DMS114 treated with DMSO at 0.1 percent for 48 hours (cell line): ENCODE measurements at regions not wholly inside any gene's neighbourhood (a gene's known extent, or its start where the extent isn't known, plus 50 kb on each side); places are given as distances from the start of the nearest gene placed in this dataset.
"Not testable (repeated sequence)": the region's sequence is repeated elsewhere in the genome, so short reads cannot be mapped to it uniquely, and the experiment has no call there.

Source experiments
- DNase-seq: peaks from one replicate; lab custom pipeline; 2025; ENCODE audit not compliant: unreplicated experiment; lab: John Stamatoyannopoulos, UW

- no peak for DNase-seq
Observed at GRCh38 chr20:11166712-11167111, 492.9 kb upstream of the JAG1 start.

- DNase-seq: no peak
Observed at GRCh38 chr20:11168026-11168425, 494.2 kb upstream of the JAG1 start.

- DNase-seq: no peak
Observed at GRCh38 chr20:11170025-11170424, 496.2 kb upstream of the JAG1 start.

GRCh38 chr20:11170565-11170964 lies 496.8 kb upstream of the JAG1 start:
- DNase-seq: no peak

GRCh38 chr20:11172881-11173280 lies 499.1 kb upstream of the JAG1 start:
- no peak for DNase-seq

- no peak for DNase-seq
Observed at GRCh38 chr20:11173916-11174315, 500.1 kb upstream of the JAG1 start.

- DNase-seq: no peak
Observed at GRCh38 chr20:11174861-11175260, 501.1 kb upstream of the JAG1 start.

GRCh38 chr20:11176431-11176830 lies 502.6 kb upstream of the JAG1 start:
- no peak for DNase-seq

GRCh38 chr20:11178946-11179654 lies 505.3 kb upstream of the JAG1 start:
- DNase-seq: no peak

- no peak for DNase-seq
Observed at GRCh38 chr20:11180186-11180585, 506.4 kb upstream of the JAG1 start.

GRCh38 chr20:11181129-11181528 lies 507.3 kb upstream of the JAG1 start:
- DNase-seq: not testable (repeated sequence)

- no peak for DNase-seq
Observed at GRCh38 chr20:11181966-11182365, 508.2 kb upstream of the JAG1 start.

- DNase-seq: no peak
Observed at GRCh38 chr20:11182720-11183119, 508.9 kb upstream of the JAG1 start.

GRCh38 chr20:11186301-11187008 lies 512.7 kb upstream of the JAG1 start:
- no peak for DNase-seq

- DNase-seq: no peak
Observed at GRCh38 chr20:11188843-11189603, 515.2 kb upstream of the JAG1 start.

- no peak for DNase-seq
Observed at GRCh38 chr20:11190741-11191140, 516.9 kb upstream of the JAG1 start.

GRCh38 chr20:11192106-11192505 lies 518.3 kb upstream of the JAG1 start:
- no peak for DNase-seq

- no peak for DNase-seq
Observed at GRCh38 chr20:11193241-11193640, 519.4 kb upstream of the JAG1 start.

GRCh38 chr20:11195169-11195568 lies 521.4 kb upstream of the JAG1 start:
- DNase-seq: no peak

- no peak for DNase-seq
Observed at GRCh38 chr20:11195899-11196558, 522.2 kb upstream of the JAG1 start.

GRCh38 chr20:11197851-11198250 lies 524.1 kb upstream of the JAG1 start:
- no peak for DNase-seq
